ENCODE measurements at regions not wholly inside any gene's neighbourhood (a gene's known extent, or its start where the extent isn't known, plus 50 kb on each side); places are given as distances from the start of the nearest gene placed in this dataset.

DNA sequence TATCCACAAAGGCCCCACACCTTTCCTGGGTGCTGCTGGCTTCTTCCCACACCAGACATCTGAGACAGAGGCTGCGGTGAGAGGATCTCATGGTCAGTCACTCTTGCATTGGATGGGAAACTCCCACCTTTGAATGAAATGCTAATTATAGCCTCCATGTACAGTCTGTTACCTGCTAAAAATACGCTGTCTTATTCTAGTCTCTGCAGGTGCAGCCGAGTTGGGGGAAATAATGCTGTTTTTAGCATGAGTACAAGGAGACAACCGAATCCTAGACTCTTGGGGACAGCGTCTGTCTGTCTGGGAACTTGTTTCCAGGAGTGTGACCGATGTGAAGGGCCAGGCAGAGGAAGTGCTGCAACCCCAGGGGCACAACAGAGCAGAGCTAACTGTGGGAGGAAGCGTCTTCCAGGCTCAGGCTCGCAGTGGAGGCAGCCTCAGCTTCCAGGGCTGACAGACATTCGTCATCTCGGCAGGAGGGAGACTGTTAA, 286.2 kb downstream of the PREX1 start:
- intact Hi-C loops (cut with micrococcal nuclease): no loop called here
- POLR2A ChIA-PET (ENCODE audit: partially characterized antibody): no interaction called here
- no peak overlapping the region for H3K4me3 Mint-ChIP-seq

DNA sequence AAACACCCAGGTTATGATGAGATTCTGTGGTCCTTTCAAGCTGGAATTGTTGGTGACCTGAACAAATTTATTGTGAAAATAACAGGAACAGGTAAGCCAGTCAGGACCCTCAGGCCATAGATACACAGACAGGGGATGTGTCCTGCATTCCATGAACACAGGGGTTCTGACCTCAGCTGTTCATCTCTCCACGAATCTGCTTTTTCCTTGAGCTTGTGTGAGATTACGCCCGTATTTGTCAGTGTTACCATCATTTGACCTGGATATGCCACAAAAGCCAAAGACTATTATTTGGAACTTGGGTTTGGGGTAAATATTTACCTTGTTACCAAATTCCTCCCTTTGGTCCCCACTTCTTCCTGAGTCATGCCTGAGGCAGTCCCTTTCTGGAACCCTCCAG, 288.9 kb downstream of the PREX1 start:
- Histone ChIP-seq H3K4me3 (ENCODE audit: low read length in 2 of 2) (no peak overlapping the region), H3K9me3 (ENCODE audit: control insufficient read depth in 1 of 2, low read length in 2 of 2) (no peaks in the 10 kb centered on the region), H3K27ac (ENCODE audit: low read depth, low read length) (no peak overlapping the region), H3K4me1 (ENCODE audit: insufficient read depth, low read length) (no peaks in the 10 kb centered on the region), H3K27me3 (ENCODE audit: insufficient read depth, low read length) (no peaks in the 10 kb centered on the region), H3K36me3 (ENCODE audit: insufficient read depth, low read length) (no peaks in the 10 kb centered on the region)
- Mint-ChIP-seq H3K4me1 (no peaks in the 10 kb centered on the region), H3K9me3 (peaks cover 0 to 11% (median 5%) of the 10 kb centered on the region in 8 donors), H3K27ac (no peak overlapping the region), H3K27me3 (peaks cover 16 to 18% of the 10 kb centered on the region in 2 donors), H3K4me3 (no peak overlapping the region), H3K36me3 (peaks cover 0 to 4% of the 10 kb centered on the region in 2 donors)
- ChIA-PET CTCF (ENCODE audit: partially characterized antibody) (interaction anchor here (1.6 kb wide), 1 partner anchor 9 kb away, joined by 4 read pairs; no protein-coding TSS in a partner anchor), POLR2A (ENCODE audit: partially characterized antibody) (no interaction called here)
- DNase-seq: no peak
- intact Hi-C loops (cut with micrococcal nuclease): no loop called here

More for the DNA sequence above, 286.2 kb downstream of the PREX1 start:
- DNase-seq: no peak
- Histone ChIP-seq H3K27ac (ENCODE audit: low read depth, low read length) (no peak overlapping the region), H3K27me3 (ENCODE audit: insufficient read depth, low read length) (no peaks in the 10 kb centered on the region), H3K36me3 (ENCODE audit: insufficient read depth, low read length) (no peaks in the 10 kb centered on the region), H3K9me3 (ENCODE audit: control insufficient read depth in 1 of 2, low read length in 2 of 2) (no peaks in the 10 kb centered on the region), H3K4me3 (ENCODE audit: low read length in 2 of 2) (no peak overlapping the region), H3K4me1 (ENCODE audit: insufficient read depth, low read length) (no peaks in the 10 kb centered on the region)
- H3K27ac Mint-ChIP-seq: no peak overlapping the region
- no peaks in the 10 kb centered on the region for H3K4me1 Mint-ChIP-seq
- CTCF ChIA-PET (ENCODE audit: partially characterized antibody): no interaction called here
- peaks cover 0 to 4% of the 10 kb centered on the region in 2 donors for H3K36me3 Mint-ChIP-seq
- H3K9me3 Mint-ChIP-seq: peaks cover 0 to 13% (median 5%) of the 10 kb centered on the region in 8 donors
- peaks cover 24 to 27% of the 10 kb centered on the region in 2 donors for H3K27me3 Mint-ChIP-seq

DNA sequence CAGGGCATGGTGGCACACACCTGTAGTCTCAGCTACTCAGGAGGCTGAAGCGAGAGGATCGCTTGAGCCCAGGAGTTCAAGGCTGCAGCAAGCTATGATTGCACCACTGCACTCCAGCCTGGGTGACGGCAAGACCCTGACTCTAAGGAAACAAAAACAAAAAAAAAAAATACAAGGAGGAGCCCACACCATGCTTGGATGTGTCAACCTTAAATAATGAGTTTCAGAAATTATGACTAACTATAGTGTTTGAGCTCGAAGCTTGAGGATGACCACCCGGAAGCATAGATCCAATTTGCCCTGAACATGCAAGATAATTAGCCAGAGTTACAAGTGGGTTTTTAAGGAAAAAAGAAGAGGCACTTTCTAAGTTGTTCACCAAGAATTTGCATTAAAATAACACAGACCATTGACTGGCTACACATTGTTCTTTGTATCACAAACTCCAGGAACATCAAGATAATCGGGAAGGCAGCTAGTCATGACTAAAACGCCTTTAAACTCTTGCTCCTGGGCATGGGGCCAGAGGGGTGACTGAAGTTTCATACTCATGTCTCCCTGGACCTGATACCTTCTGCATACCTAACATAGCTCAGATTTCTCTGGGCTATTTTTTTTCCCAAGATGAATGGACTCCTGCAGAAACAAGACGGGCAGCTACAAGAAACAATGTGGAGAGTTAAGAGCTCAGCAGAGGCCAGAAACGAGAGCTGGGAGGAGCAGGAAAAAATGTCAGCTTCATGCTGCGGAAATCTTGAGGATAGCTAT, 289.6 kb downstream of the PREX1 start:
- intact Hi-C loops (cut with micrococcal nuclease): no loop called here
- Histone ChIP-seq H3K27me3 (ENCODE audit: insufficient read depth, low read length) (no peaks in the 10 kb centered on the region), H3K4me1 (ENCODE audit: insufficient read depth, low read length) (no peaks in the 10 kb centered on the region), H3K27ac (ENCODE audit: low read depth, low read length) (no peak overlapping the region), H3K36me3 (ENCODE audit: insufficient read depth, low read length) (no peaks in the 10 kb centered on the region), H3K4me3 (ENCODE audit: low read length in 2 of 2) (no peak overlapping the region), H3K9me3 (ENCODE audit: control insufficient read depth in 1 of 2, low read length in 2 of 2) (no peaks in the 10 kb centered on the region)
- ChIA-PET CTCF (ENCODE audit: partially characterized antibody) (interaction anchor here (1.6 kb wide), 1 partner anchor 8 kb away, joined by 4 read pairs; no protein-coding TSS in a partner anchor), POLR2A (ENCODE audit: partially characterized antibody) (no interaction called here)
- H3K4me1 Mint-ChIP-seq: no peaks in the 10 kb centered on the region
- peaks cover 0 to 11% (median 5%) of the 10 kb centered on the region in 8 donors for H3K9me3 Mint-ChIP-seq
- H3K27ac Mint-ChIP-seq: no peak overlapping the region
- DNase-seq: no peak
- H3K27me3 Mint-ChIP-seq: peaks cover 12 to 17% of the 10 kb centered on the region in 2 donors
- no peak overlapping the region for H3K4me3 Mint-ChIP-seq
- H3K36me3 Mint-ChIP-seq: peaks cover 0 to 4% of the 10 kb centered on the region in 2 donors

DNA sequence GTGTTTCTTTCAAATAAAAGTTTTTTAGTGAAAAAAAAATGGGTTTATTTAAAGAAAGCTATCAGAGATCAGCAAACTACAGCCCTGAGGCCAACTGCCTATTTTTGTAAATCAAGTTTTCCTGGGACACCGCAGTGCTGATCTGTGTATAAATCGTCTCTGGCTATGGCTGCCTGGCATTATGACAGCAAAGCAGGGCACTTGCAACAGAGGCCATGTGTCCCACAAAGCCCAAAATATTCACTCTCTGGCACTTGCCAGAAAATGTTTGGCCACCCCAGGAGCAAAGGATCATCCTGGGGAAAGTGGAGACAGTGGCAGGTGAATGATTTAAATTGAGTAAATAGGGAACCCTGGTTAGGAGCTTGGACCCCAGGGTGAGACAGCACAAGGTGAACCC, 291.6 kb downstream of the PREX1 start:
- CTCF ChIA-PET (ENCODE audit: partially characterized antibody): no interaction called here

DNA sequence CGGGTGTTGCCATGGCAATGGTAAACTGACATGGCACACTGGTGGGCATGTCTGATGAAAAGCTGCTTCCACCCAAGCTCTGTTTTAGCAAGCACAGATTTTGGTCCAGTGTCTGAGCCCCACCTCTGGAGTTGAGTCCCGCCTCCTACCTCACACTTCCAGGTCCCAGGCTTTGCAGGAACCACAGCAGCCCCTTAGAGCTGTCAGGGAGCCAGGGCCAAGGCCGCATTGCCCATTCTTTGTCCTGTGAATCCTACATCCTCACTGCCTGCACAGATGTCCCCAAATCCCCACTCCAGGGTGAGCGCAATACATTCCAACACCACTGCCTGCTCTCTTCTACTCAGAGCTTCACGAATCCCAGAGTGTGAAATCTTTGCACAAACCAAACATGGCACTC, 292.2 kb downstream of the PREX1 start:
- Mint-ChIP-seq H3K27me3 (peaks cover 9 to 12% of the 10 kb centered on the region in 2 donors), H3K9me3 (no peaks in the 10 kb centered on the region), H3K4me3 (no peak overlapping the region), H3K27ac (no peak overlapping the region), H3K4me1 (no peaks in the 10 kb centered on the region), H3K36me3 (no peaks in the 10 kb centered on the region)
- Histone ChIP-seq H3K36me3 (ENCODE audit: insufficient read depth, low read length) (no peaks in the 10 kb centered on the region), H3K4me3 (ENCODE audit: low read length in 2 of 2) (no peak overlapping the region), H3K9me3 (ENCODE audit: control insufficient read depth in 1 of 2, low read length in 2 of 2) (no peaks in the 10 kb centered on the region), H3K27me3 (ENCODE audit: insufficient read depth, low read length) (no peaks in the 10 kb centered on the region), H3K27ac (ENCODE audit: low read depth, low read length) (no peak overlapping the region), H3K4me1 (ENCODE audit: insufficient read depth, low read length) (no peaks in the 10 kb centered on the region)
- ChIA-PET CTCF (ENCODE audit: partially characterized antibody) (no interaction called here), POLR2A (ENCODE audit: partially characterized antibody) (no interaction called here)
- intact Hi-C loops (cut with micrococcal nuclease): no loop called here
- DNase-seq: no peak

More for the DNA sequence above, 291.6 kb downstream of the PREX1 start:
- no peak overlapping the region for H3K4me3 Mint-ChIP-seq
- Histone ChIP-seq H3K27ac (ENCODE audit: low read depth, low read length) (no peak overlapping the region), H3K27me3 (ENCODE audit: insufficient read depth, low read length) (no peaks in the 10 kb centered on the region), H3K4me3 (ENCODE audit: low read length in 2 of 2) (no peak overlapping the region), H3K36me3 (ENCODE audit: insufficient read depth, low read length) (no peaks in the 10 kb centered on the region), H3K4me1 (ENCODE audit: insufficient read depth, low read length) (no peaks in the 10 kb centered on the region), H3K9me3 (ENCODE audit: control insufficient read depth in 1 of 2, low read length in 2 of 2) (no peaks in the 10 kb centered on the region)
- no peaks in the 10 kb centered on the region for H3K36me3 Mint-ChIP-seq
- peaks cover 9 to 10% of the 10 kb centered on the region in 2 donors for H3K27me3 Mint-ChIP-seq
- no peak for DNase-seq
- intact Hi-C loops (cut with micrococcal nuclease): no loop called here
- H3K9me3 Mint-ChIP-seq: no peaks in the 10 kb centered on the region
- no peak overlapping the region for H3K27ac Mint-ChIP-seq
- POLR2A ChIA-PET (ENCODE audit: partially characterized antibody): no interaction called here
- H3K4me1 Mint-ChIP-seq: no peaks in the 10 kb centered on the region

DNA sequence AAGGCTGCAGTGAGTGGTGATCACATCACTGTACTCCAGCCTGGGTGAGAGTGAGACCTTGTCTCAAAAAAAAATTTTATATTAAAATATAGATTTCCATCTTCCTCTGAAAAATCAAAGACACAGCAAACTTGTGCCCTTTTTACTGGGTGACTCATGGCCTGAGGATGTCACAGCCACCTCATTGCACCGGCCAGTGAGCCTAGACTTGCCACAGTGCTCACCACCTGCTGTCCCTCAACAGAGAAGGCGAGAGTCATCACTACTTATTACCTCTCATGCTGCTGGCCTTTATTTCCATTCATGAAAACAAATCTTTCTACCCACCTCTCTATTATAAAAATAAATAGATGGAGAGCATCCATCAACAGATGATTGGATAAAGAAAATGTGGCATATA, 295.8 kb downstream of the PREX1 start:
- H3K36me3 ChIP-seq (ENCODE audit: insufficient read depth, low read length): no peaks in the 10 kb centered on the region
- intact Hi-C loops (cut with micrococcal nuclease): no loop called here
- no peaks in the 10 kb centered on the region for H3K36me3 Mint-ChIP-seq
- no peak for DNase-seq
- no peaks in the 10 kb centered on the region for H3K9me3 Mint-ChIP-seq
- H3K27me3 ChIP-seq (ENCODE audit: insufficient read depth, low read length): no peaks in the 10 kb centered on the region
- no peak overlapping the region for H3K27ac Mint-ChIP-seq
- H3K9me3 ChIP-seq (ENCODE audit: control insufficient read depth in 1 of 2, low read length in 2 of 2): no peaks in the 10 kb centered on the region
- no peaks in the 10 kb centered on the region for H3K4me1 Mint-ChIP-seq
- H3K27ac ChIP-seq (ENCODE audit: low read depth, low read length): no peak overlapping the region
- H3K4me3 Mint-ChIP-seq: no peak overlapping the region
- ChIA-PET POLR2A (ENCODE audit: partially characterized antibody) (no interaction called here), CTCF (ENCODE audit: partially characterized antibody) (no interaction called here)
- H3K27me3 Mint-ChIP-seq: peaks cover 12 to 16% of the 10 kb centered on the region in 2 donors
- H3K4me3 ChIP-seq (ENCODE audit: low read length in 2 of 2): no peak overlapping the region
- H3K4me1 ChIP-seq (ENCODE audit: insufficient read depth, low read length): no peaks in the 10 kb centered on the region

DNA sequence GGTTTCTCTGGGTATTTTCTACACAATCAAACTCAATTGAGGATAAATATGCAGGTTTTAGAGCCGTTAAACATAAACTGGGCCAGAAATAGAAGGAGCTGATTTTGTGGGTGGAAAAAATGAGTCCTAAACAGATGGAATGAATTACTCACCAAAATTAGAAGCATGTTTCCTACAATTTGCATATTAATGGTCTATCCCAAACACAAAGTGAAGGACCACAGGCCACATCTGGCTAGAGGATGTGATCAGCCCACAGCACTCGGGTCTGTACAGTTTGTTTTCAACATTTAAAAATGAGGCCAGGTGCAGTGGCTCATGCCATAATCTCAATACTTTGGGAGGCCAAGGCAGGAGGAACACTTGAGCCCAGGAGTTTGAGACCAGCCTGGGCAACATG, 296.3 kb downstream of the PREX1 start:
- intact Hi-C loops (cut with micrococcal nuclease): no loop called here
- H3K36me3 Mint-ChIP-seq: no peaks in the 10 kb centered on the region
- no peak for DNase-seq
- no peaks in the 10 kb centered on the region for H3K4me1 Mint-ChIP-seq
- H3K4me3 Mint-ChIP-seq: no peak overlapping the region
- no peak overlapping the region for H3K4me3 ChIP-seq (ENCODE audit: low read length in 2 of 2)
- CTCF ChIA-PET (ENCODE audit: partially characterized antibody): no interaction called here
- no peaks in the 10 kb centered on the region for H3K27me3 ChIP-seq (ENCODE audit: insufficient read depth, low read length)
- no peaks in the 10 kb centered on the region for H3K36me3 ChIP-seq (ENCODE audit: insufficient read depth, low read length)
- POLR2A ChIA-PET (ENCODE audit: partially characterized antibody): no interaction called here
- H3K27ac Mint-ChIP-seq: no peak overlapping the region
- H3K27ac ChIP-seq (ENCODE audit: low read depth, low read length): no peak overlapping the region
- H3K9me3 Mint-ChIP-seq: no peaks in the 10 kb centered on the region
- H3K4me1 ChIP-seq (ENCODE audit: insufficient read depth, low read length): no peaks in the 10 kb centered on the region
- H3K9me3 ChIP-seq (ENCODE audit: control insufficient read depth in 1 of 2, low read length in 2 of 2): no peaks in the 10 kb centered on the region
- peaks cover 11 to 17% of the 10 kb centered on the region in 2 donors for H3K27me3 Mint-ChIP-seq
